Esophagus mucosa (tissue), 1 donor: ENCODE measurements at regions not wholly inside any gene's neighbourhood (a gene's known extent, or its start where the extent isn't known, plus 50 kb on each side); places are given as distances from the start of the nearest gene placed in this dataset.
"Not testable (repeated sequence)": the region's sequence is repeated elsewhere in the genome, so short reads cannot be mapped to it uniquely, and the experiment has no call there.

ENCODE experiments used
- ATAC-seq: fragments of 200-7000 bp; cut with Tn5 transposase; one replicate; pipeline ENCODE4 v1.9.1; 2020
- donor health status: DM: yes; HTN: yes; CAD: no.

DNA sequence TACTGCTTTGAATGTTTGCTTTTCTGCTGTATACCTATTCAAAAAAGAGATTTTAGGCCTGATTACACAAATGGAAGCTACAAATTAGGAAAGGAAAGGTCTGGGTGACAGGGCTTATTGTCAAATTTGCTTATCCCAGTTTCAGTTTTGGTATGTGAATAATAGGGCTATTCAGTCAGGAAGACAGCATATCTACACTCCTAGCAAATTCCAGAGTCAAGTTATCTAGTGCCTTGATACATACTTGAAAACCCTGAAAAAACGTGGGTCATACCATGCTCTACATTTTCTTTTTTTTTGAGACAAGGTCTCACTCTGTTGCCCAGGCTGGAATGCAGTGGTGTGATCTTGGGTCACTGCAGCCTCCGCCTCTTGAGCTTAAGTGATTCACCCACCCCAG lies 59.2 kb upstream of the CCDC180 start:
- not testable (repeated sequence) for ATAC-seq

DNA sequence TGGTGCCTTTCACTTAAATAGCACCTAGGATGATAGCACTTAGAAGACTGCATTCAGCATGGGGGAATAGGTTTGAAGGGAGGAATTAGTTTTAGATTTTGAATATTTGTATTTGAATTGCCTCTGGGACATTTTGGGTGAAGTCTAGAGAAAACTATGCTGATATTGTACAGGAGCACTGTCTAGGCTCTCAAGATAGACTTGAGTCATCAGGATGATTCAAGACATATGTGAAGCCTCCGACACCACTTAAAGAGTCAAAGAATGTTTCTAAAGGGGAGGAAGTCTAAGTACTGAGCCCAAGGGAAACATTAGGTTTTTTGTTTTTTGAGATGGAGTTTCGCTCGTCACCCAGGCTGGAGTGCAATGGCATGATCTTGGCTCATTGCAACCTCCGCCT lies 63.9 kb upstream of the CCDC180 start:
- ATAC-seq = no peak

DNA sequence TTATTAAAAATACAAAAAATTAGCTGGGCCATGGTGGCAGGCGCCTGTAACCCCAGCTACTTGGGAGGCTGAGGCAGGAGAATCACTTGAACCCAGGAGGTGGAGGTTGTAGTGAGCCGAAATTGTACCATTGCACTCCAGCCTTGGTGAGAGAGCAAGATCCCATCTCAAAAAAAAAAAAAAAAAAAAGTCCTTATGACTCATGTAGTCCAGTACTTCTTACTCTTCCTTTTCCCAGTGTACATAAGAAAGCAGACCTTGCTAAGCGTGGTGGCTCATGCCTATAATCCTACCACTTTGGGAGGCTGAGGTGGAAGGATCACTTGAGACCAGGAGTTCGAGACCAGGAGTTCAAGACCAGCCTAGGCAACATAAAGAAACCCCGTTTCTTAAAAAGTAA lies 66.0 kb upstream of the CCDC180 start:
- not testable (repeated sequence) for ATAC-seq

DNA sequence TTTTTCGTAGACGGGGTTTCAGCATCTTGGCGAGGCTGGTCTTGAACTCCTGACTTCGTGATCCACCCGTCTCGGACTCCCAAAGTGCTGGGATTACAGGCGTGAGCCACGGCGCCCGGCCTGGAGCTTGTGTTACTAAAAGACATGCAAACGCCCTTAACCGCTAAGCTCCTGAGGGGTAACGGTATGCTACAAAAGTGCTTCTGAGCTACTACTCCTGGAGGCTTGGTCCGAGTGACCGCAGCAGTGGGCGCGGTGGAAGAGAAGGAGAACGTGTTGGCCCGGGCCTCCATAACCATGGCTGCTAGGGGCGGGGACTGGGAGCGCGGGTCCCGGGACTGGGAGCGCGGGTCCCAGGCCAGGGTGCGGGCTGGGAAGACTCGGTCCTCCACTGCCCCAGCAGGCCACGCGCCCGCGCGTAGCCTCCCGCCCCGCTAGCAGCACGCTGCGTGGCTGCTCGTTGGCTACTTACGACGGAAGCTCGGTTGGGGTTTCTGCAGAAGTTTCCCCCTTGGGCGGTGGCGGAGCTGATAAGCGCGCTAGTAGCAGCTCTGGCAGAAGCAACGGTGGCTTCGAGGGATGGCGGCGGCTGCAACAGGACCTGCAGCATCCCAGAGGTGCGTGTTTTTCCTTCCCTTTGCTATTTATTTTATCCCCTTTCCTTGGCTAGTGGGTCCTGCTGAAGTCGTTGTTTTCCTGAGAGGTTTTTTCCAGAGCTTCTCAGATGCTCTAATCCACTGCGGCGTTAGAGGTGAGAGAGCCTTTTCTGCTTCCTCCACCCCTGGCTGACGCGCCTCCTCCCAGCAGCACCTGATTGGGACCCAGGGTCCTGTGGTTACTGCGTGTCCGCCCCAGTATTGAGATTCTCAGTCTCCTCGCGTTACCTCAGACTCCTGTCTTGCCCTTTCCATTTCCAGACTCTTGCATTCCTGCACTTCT lies 69.2 kb upstream of the CCDC180 start:
- ATAC-seq = peak; percentile 86

DNA sequence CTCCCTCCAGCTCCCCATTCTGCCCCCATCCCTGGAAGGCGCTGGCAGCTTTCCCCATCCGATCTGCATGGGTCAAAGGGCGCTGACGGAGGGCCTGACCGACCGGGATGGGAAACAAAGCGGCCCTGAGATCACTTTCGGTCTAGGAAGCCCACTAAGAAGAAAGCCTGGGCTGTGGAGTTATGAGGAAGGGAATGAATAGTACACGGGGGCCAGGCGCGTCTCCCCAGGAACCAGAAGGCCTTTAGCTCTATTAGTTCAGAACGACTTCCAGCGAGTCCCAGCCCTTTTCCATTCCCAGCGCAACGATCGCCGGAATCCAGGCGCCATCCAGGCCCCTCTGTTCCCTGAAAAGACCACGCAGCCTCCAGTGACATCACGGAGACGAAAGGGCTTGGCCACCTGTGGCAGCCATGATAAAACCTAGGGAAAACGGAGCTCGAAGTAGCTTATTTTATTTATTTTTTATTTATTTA lies 70.1 kb upstream of the CCDC180 start:
- no peak for ATAC-seq

DNA sequence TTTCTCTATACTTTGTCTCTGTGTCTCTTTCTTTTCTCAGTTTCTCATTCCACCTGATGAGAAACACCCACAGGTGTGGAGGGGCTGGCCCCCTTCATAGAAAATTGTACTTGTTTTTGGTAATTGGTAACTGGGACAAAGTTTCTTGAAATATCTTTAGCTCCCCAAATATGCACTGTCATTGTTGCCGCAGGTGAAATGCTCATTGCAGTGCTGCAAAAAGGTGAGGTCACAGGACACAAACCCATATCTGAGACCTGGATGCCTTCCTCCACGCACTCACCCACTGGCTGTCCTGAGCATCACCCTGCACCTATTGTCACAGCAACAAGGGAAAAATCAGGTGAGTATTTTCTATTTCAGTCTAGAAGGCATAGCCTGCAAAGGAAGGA lies 74.5 kb upstream of the CCDC180 start:
- ATAC-seq = not testable (repeated sequence)

DNA sequence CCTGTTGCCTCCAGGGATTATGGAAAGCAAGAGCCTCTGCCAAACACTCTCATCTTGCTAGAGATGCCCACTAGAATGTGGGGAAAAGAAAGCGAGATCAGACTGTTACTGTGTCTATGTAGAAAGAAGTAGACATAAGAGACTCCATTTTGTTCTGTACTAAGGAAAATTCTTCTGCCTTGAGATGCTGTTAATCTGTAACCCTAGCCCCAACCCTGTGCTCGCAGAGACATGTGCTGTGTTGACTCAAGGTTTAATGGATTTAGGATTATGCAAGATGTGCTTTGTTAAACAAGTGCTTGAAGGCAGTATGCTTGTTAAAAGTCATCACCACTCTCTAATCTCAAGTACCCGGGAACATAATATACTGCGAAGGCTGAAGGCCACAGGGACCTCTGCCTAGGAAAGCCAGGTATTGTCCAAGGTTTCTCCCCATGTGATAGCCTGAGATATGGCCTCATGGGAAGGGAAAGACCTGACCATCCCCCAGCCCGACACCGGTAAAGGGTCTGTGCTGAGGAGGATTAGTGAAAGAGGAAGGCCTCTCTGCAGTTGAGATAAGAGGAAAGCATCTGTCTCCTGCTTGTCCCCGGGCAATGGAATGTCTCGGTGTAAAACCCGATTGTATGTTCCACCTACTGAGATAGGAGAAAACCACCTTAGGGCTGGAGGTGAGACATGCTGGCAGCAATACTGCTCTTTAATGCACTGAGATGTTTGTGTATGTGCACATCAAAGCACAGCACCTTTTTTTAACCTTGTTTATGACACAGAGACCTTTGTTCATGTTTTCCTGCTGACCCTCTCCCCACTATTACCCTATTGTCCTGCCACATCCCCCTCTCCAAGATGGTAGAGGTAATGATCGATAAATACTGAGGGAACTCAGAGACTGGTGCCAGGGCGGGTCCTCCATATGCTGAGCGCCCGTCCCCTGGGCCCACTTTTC lies 75.1 kb upstream of the CCDC180 start:
- not testable (repeated sequence) for ATAC-seq

DNA sequence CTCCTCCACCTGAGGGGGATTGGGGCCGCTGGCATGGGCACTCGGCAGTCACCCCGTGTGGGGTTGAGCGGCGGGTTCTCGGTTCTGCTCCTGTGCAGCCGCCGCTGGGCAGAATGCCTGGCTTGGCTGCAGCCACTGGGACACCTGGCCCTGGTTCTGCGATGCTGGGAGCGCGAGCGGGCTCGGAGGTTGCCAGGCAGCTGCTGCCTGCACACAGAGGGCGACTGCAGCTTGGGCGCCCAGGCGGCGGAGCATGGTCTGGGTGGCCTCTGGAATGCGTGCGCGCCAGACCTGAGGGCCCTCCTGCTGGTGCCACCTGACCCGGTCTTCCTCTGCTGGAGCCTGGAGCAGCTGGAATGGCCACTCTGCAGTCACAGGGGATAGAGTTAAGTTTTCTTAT lies 85.1 kb upstream of the CCDC180 start:
- not testable (repeated sequence) for ATAC-seq

DNA sequence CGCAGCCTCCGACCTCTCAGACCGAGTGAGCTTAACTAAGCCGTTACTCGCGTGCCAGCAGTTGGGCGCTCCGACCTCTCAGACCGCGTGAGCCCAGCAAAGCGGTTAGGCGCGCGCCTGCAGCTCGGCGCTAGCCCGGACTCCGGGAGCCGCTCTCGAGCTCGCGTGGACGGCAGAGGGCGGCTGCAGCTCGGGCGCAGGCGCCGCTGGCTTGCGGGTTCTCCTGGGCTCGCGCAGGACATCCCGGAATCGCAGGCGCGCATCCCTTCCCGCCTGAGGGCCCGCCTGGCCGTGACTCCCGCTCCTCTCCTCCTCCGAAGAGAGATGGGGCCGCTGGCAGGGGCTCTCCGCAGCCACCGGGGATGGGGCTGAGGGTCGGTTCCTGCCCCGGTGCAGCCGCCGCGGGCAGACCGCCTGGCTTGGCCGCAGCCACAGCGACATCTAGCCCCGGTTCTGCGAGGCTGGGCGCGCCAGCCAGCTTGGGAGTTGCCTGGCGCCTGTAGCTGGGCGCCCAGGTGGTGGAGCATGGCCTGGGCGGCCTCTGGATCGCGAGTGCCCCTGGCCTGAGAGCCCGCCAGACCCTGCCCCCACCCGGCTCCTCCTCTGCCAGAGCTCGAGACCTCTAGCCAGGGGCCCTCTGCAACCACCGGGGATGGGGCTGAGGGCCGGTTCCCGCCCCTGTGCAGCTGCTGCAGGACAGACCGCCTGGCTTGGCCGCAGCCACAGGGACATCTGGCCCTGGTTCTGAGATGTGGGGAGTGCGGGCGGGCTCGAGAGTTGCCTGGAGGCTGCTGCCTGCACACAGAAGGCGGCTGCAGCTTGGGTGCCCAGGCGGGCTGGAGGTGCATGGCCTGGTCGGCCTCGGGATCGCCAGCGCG lies 85.7 kb upstream of the CCDC180 start:
- peak; percentile 92 for ATAC-seq

DNA sequence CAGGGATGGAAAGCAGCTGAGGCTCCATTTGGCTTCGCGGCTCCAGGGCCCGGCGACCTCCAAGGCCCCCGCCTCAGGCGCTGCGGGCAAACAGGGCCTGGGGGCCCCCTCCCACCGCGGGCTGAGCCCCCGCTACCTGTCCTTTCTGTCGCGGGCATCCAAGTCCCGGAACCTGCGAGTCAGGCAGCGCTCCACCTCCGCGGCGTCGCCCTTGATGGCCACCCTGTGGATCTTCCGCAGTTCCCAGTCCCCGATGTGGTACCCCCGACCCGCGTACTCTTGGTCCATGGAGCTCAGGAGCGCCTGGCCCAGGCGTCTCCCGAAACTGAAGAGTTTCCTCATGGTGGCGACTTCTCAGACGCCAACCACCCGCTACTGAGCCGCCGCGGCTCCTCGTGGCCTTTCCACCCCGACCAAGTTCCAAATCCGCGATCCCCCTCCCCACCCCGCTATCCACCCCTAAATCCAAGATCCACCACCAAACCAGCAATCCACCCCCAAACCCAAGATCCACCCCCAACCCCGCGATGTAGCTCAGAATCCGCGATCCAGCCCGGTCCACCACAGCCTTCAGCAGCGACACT lies 86.5 kb upstream of the CCDC180 start:
- ATAC-seq = no peak

DNA sequence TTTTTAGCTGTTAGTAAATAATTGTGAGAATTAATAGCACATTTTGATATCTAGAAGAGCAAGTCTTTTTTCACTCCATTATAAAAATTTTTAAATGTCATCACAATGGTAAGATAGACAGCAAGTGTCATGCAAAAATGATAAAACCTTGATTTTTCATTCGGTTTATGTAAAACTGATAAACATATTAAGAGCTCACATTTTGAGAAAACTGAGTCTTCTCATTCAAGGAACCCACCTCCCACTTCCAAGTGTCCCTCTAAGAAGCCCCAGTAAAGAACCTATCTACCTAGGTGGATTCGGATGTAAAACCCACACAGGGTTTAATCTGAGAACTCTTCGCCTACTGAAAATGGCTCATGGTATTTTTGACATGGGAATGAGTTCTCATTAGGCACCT lies 87.1 kb upstream of the CCDC180 start:
- ATAC-seq = not testable (repeated sequence)

DNA sequence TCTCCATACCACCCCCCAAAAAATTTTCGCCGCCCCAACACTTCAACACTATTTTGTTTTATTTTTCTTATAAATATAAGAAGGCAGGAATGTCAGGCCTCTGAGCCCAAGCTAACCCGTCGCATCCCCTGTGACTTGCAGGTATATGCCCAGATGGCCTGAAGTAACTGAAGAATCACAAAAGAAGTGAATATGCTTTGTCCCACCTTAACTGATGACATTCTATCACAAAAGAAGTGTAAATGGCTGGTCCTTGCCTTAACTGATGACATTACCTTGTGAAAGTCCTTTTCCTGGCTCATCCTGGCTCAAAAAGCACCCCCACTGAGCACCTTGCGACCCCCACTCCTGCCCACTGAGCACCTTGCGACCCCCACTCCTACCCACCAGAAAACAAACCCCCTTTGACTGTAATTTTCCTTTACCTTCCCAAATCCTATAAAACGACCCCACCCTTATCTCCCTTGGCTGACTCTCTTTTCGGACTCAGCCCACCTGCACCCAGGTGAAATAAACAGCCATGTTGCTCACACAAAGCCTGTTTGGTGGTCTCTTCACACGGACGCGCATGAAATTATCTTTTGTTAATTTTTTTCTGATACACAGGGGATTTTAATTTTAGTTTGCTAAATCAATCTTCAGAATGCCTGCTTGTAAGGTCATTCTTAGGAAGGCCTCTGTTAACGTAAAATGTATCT lies 87.9 kb upstream of the CCDC180 start:
- ATAC-seq = not testable (repeated sequence)

DNA sequence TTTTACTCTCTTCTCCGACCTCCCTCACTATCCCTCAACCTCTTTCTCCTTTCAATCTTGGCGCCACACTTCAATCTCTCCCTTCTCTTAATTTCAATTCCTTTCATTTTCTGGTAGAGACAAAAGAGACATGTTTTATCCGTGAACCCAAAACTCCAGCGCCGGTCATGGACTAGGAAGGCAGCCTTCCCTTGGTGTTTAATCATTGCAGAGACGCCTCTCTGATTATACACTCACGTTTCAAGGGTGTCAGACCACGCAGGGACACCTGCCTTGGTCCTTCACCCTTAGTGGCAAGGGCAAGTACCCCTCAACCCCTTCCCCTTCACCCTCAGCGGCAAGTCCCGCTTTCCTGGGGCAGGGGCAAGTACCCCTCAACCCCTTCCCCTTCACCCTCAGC lies 92.3 kb upstream of the CCDC180 start:
- ATAC-seq = not testable (repeated sequence)

DNA sequence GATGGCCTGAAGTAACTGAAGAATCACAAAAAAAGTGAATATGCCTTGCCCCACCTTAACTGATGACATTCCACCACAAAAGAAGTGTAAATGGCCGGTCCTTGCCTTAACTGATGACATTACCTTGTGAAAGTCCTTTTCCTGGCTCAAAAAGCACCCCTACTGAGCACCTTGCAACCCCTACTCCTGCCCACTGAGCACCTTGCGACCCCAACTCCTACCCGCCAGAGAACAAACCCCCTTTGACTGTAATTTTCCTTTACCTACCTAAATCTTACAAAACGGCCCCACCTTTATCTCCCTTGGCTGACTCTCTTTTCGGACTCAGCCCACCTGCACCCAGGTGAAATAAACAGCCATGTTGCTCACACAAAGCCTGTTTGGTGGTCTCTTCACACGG lies 92.9 kb upstream of the CCDC180 start:
- not testable (repeated sequence) for ATAC-seq

DNA sequence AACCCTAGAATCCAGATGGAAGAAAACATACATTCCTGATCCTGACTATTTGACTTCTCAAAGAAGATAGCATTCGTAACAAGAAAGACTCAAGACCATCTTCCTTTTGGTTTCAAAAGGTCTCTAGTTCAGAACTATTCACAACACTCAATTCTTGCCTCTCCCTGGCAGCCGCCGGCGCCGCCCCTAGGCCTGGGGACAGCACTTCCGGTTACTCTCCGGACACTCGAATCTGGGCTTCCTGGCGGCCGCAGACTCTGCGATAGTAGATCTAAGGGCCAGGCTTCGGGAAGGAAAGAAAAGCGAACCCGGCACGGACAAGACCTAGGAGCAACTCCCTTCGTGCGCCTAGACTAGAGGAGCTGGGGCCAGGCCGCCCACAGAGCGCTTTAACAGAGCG lies 107.8 kb upstream of the CCDC180 start:
- ATAC-seq = not testable (repeated sequence)

DNA sequence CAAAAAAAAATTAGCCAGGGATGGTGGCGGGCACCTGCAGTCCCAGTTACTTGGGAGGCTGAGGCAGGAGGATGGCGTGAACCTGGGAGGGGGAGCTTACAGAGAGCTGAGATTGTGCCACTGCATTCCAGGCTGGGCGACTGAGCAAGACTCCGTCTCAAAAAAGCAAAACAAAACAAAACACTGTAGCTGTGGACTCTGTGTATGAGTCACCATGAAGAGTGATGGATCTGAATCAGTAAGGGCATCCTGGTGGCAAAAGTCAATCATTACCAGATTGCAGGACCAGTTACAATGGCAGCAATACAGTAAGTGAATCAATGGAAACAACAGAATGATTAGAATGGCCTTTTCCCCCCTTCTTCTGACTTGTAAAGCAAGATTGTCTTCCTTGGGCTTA lies 113.7 kb upstream of the CCDC180 start:
- not testable (repeated sequence) for ATAC-seq

DNA sequence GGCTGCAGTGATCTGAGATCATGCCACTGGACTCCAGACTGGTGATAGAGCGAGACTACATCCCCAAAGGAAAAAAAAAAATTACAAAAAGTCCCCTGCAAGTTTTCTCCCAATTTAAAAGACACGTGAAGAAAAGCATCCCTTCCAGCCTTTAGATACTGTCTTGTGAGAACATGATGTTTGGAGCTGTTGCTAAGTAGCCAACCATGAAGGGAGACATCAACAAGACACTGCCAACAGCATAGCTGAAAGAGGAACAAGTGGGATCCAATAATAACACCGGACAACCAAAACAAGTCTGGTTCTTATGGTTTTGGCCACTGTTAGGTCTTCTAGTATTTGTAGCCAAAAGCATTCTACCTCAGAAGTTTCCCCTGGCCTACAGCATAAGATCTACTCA lies 118.9 kb upstream of the CCDC180 start:
- no peak for ATAC-seq

DNA sequence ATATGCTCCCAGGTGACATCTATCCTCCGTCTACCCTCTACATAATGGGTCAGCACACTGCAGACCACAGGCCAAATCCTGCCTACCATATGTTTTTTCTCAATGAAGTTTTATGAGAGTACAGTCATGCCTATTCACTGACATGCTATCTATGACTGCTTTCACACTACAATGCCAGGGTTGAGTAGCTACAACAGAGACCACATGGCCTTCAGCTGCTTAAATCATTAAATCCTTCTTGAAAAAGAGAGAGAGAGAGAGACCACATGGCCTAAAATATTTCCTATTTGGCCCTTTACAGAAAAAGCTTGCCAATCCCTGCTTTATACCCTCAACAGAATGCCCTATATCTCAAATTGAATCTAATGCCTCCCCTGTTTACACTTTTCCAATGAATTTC lies 119.8 kb upstream of the CCDC180 start:
- not testable (repeated sequence) for ATAC-seq

DNA sequence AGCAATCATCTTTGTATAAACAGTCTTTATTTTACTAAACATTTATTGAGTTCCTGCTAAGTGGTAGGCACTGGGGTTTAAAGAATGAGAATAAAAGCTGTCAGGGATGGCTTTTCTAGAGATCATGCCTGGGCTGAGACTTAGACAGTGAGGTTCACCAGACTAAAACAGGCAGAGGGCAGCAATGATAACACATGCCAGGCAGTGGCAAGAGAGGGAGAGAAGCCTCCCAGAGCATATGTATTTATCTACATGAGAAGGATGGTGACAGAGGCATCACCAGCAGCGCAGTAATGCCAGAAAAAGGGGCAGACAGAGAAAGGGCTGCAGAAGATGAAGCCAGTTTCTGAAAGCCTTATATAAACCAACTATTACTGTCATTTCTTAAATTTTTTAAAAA lies 121.0 kb upstream of the CCDC180 start:
- ATAC-seq = no peak

DNA sequence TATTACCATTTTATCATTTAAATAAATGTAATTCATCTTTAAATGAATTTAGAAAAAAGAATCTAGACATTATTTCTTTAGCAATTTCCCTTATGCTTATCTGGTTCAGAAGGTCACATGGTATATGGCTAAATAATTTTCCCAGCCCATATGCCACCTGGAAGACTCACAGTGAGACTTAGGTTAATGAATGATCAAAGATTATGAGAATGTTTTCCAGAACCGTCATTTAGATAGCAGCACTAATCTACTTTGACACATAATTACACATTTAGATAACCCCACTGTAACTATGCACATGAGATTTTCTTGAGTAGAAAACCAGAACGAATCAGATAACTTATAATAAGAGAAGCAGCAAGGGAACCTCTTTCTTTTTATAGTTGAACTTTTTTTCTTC lies 124.9 kb upstream of the CCDC180 start:
- not testable (repeated sequence) for ATAC-seq

DNA sequence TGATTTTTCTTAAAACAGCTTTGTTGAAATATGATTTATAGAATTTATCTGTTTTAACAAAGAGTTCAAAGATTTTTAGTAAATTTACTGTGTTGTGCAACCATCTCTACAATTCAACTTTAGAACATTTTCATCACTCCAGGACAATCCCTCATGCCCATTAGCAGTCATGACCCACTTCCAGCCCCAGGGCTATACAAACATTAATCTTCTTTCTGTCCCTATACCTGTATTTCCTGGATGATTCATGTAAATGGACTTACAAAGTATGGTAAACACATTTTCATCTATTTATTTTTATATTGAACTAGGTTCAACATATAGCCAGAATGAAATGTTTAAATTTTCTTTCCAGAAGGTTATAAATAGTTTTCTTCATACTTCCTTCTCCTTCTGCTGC lies 127.8 kb upstream of the CCDC180 start:
- no peak for ATAC-seq
